Superior temporal gyrus (tissue), 1 donor: ENCODE measurements at regions not wholly inside any gene's neighbourhood (a gene's known extent, or its start where the extent isn't known, plus 50 kb on each side); places are given as distances from the start of the nearest gene placed in this dataset.
A peak's percentile ranks its signal among the peaks of the same experiment; 100 is the strongest.

Source experiments
- DNase-seq: peaks from one replicate; pipeline ENCODE4 v3.0.0-alpha.2; 2016; ENCODE audit errors: extremely low spot score

GRCh38 chr7:85510287-85510686, 323.4 kb upstream of the SEMA3D start:
- DNase-seq, result no peak

- DNase-seq, result no peak
These were observed 322.6 kb upstream of the SEMA3D start for GRCh38 chr7:85509476-85509875.

GRCh38 chr7:85508642-85509410, 322.0 kb upstream of the SEMA3D start:
- no peak for DNase-seq

GRCh38 chr7:85498031-85498430, 311.2 kb upstream of the SEMA3D start:
- no peak for DNase-seq

- DNase-seq, result no peak
These were observed 302.6 kb upstream of the SEMA3D start for GRCh38 chr7:85489498-85489897.

GRCh38 chr7:85488406-85488805, 301.6 kb upstream of the SEMA3D start:
- no peak for DNase-seq

- no peak for DNase-seq
These were observed 296.3 kb upstream of the SEMA3D start for GRCh38 chr7:85483177-85483576.

- no peak for DNase-seq
These were observed 293.8 kb upstream of the SEMA3D start for GRCh38 chr7:85480666-85481065.

- DNase-seq, result no peak
These were observed 293.2 kb upstream of the SEMA3D start for GRCh38 chr7:85479918-85480643.

- no peak for DNase-seq
These were observed 291.7 kb upstream of the SEMA3D start for GRCh38 chr7:85478530-85478929.

GRCh38 chr7:85475476-85475875, 288.6 kb upstream of the SEMA3D start:
- DNase-seq, result no peak

- no peak for DNase-seq
These were observed 288.2 kb upstream of the SEMA3D start for GRCh38 chr7:85475071-85475470.

GRCh38 chr7:85474234-85474633, 287.4 kb upstream of the SEMA3D start:
- no peak for DNase-seq

GRCh38 chr7:85471740-85472139, 284.9 kb upstream of the SEMA3D start:
- peak; percentile 34 for DNase-seq

- no peak for DNase-seq
These were observed 284.5 kb upstream of the SEMA3D start for GRCh38 chr7:85471307-85471706.

GRCh38 chr7:85469446-85470010, 282.7 kb upstream of the SEMA3D start:
- no peak for DNase-seq

GRCh38 chr7:85464042-85464651, 277.3 kb upstream of the SEMA3D start:
- peak; percentile 33 for DNase-seq

GRCh38 chr7:85462671-85463070, 275.8 kb upstream of the SEMA3D start:
- no peak for DNase-seq

GRCh38 chr7:85457911-85458310, 271.1 kb upstream of the SEMA3D start:
- no peak for DNase-seq

GRCh38 chr7:85456254-85456653, 269.4 kb upstream of the SEMA3D start:
- no peak for DNase-seq

- no peak for DNase-seq
These were observed 268.0 kb upstream of the SEMA3D start for GRCh38 chr7:85454904-85455303.

GRCh38 chr7:85452674-85453073, 265.8 kb upstream of the SEMA3D start:
- no peak for DNase-seq

GRCh38 chr7:85449478-85449877, 262.6 kb upstream of the SEMA3D start:
- no peak for DNase-seq
